ENCODE measurements at regions not wholly inside any gene's neighbourhood (a gene's known extent, or its start where the extent isn't known, plus 50 kb on each side); places are given as distances from the start of the nearest gene placed in this dataset.
A peak's percentile ranks its signal among the peaks of the same experiment; 100 is the strongest.

GRCh38 chr12:125218952-125219351, 153.7 kb downstream of the AACS start:
- TF ChIP-seq CTCF (conservative IDR thresholded peaks at IDR 0.05; ENCODE audit: low read depth) = no peak
- ChIA-PET POLR2A (ENCODE audit: low non-redundant PET) (no interaction called here), CTCF (no interaction called here)
- no peak overlapping the region for H3K27ac ChIP-seq
- peak; percentile 50 for DNase-seq (ENCODE audit: low spot score)

- no peak for TF ChIP-seq CTCF (conservative IDR thresholded peaks at IDR 0.05; ENCODE audit: low read depth)
- ChIA-PET CTCF (interaction anchor here (0.7 kb wide), 1 partner anchor 37 kb away, joined by 3 read pairs; no protein-coding TSS in a partner anchor), POLR2A (ENCODE audit: low non-redundant PET) (no interaction called here)
- no peak overlapping the region for H3K27ac ChIP-seq
- DNase-seq (ENCODE audit: low spot score) = no peak
These were observed 155.4 kb downstream of the AACS start for GRCh38 chr12:125220404-125221273.

GRCh38 chr12:125221602-125222001, 156.4 kb downstream of the AACS start:
- POLR2A ChIA-PET (ENCODE audit: low non-redundant PET) = no interaction called here
- no peak for TF ChIP-seq CTCF (conservative IDR thresholded peaks at IDR 0.05; ENCODE audit: low read depth)
- CTCF ChIA-PET = interaction anchor here (0.6 kb wide), 1 partner anchor 1725 kb away, joined by 3 read pairs; no protein-coding TSS in a partner anchor
- H3K27ac ChIP-seq = no peak overlapping the region
- DNase-seq (ENCODE audit: low spot score) = no peak

GRCh38 chr12:125222876-125223275, 157.6 kb downstream of the AACS start:
- POLR2A ChIA-PET (ENCODE audit: low non-redundant PET) = no interaction called here
- DNase-seq (ENCODE audit: low spot score) = no peak
- no peak for TF ChIP-seq CTCF (conservative IDR thresholded peaks at IDR 0.05; ENCODE audit: low read depth)
- no peak overlapping the region for H3K27ac ChIP-seq
- CTCF ChIA-PET = no interaction called here

GRCh38 chr12:125225641-125226040, 160.4 kb downstream of the AACS start:
- DNase-seq (ENCODE audit: low spot score) = no peak
- no peak for TF ChIP-seq CTCF (conservative IDR thresholded peaks at IDR 0.05; ENCODE audit: low read depth)
- ChIA-PET CTCF (no interaction called here), POLR2A (ENCODE audit: low non-redundant PET) (no interaction called here)
- no peak overlapping the region for H3K27ac ChIP-seq

GRCh38 chr12:125228519-125229260, 163.5 kb downstream of the AACS start:
- ChIA-PET CTCF (interaction anchor here (1.1 to 1.2 kb wide), 2 partner anchors 8 to 9 kb away, joined by 3 to 4 read pairs; no protein-coding TSS in a partner anchor), POLR2A (ENCODE audit: low non-redundant PET) (no interaction called here)
- TF ChIP-seq CTCF (conservative IDR thresholded peaks at IDR 0.05; ENCODE audit: low read depth) = no peak
- no peak for DNase-seq (ENCODE audit: low spot score)
- H3K27ac ChIP-seq = no peak overlapping the region

Data from RWPE1 (cell line).